Mesenchymal stem cell (in vitro differentiated cells and primary cell): ENCODE measurements at regions not wholly inside any gene's neighbourhood (a gene's known extent, or its start where the extent isn't known, plus 50 kb on each side); places are given as distances from the start of the nearest gene placed in this dataset.

Experiments used
- DNase-seq: peaks from one replicate; pipeline ENCODE4 v3.0.0-alpha.2; 2013
- H2AFZ ChIP-seq: one replicate; pipeline ENCODE4 v1.6.1; 2013; ENCODE audit warnings: low read depth, mild to moderate bottlenecking, control low read depth, inconsistent platforms, low read length, moderate library complexity
- H2AK5ac ChIP-seq: 2 replicates; pipeline ENCODE4 v1.6.1; 2013; ENCODE audit warnings: low read length, moderate library complexity, mild to moderate bottlenecking, inconsistent platforms; ENCODE audit not compliant: severe bottlenecking
- H2BK120ac ChIP-seq: one replicate; pipeline ENCODE4 v1.6.1; 2013; ENCODE audit warnings: low read depth, mild to moderate bottlenecking, inconsistent platforms, low read length, moderate library complexity
- H2BK12ac ChIP-seq, 2 experiments: one replicate each; pipeline ENCODE4 v1.6.1; 2013; ENCODE audit warnings: inconsistent platforms in 2 of 2, low read length in 2 of 2, mild to moderate bottlenecking in 2 of 2, moderate library complexity in 2 of 2, control low read depth in 1 of 2
- H2BK15ac ChIP-seq: one replicate; pipeline ENCODE4 v1.6.1; 2013; ENCODE audit warnings: mild to moderate bottlenecking, low read depth, inconsistent platforms; ENCODE audit not compliant: poor library complexity, severe bottlenecking
- H2BK5ac ChIP-seq: 2 replicates; pipeline ENCODE4 v1.6.1; 2013; ENCODE audit warnings: low read depth, mild to moderate bottlenecking, low read length, control low read depth, inconsistent platforms; ENCODE audit not compliant: poor library complexity, severe bottlenecking
- H3K14ac ChIP-seq, 2 experiments: one replicate each; pipeline ENCODE4 v1.6.1; 2013; ENCODE audit warnings: inconsistent platforms in 2 of 2, low read length in 2 of 2, control low read depth in 1 of 2, mild to moderate bottlenecking in 1 of 2, moderate library complexity in 1 of 2
- H3K18ac ChIP-seq, 2 experiments: one replicate each; pipeline ENCODE4 v1.6.1; 2013; ENCODE audit warnings: inconsistent platforms in 2 of 2, low read length in 2 of 2, control low read depth in 1 of 2, low read depth in 1 of 2, mild to moderate bottlenecking in 1 of 2
- H3K23ac ChIP-seq, 2 experiments: one replicate each; pipeline ENCODE4 v1.6.1; 2013; ENCODE audit warnings: inconsistent platforms in 2 of 2, low read length in 2 of 2, mild to moderate bottlenecking in 2 of 2, moderate library complexity in 2 of 2, control low read depth in 1 of 2
- H3K27ac ChIP-seq: 2 replicates; pipeline ENCODE4 v1.5.1; 2013; ENCODE audit warnings: mild to moderate bottlenecking, moderate library complexity, low read length, control low read depth, inconsistent platforms; ENCODE audit not compliant: poor library complexity, severe bottlenecking
- H3K27me3 ChIP-seq, 2 experiments: 2 replicates each; pipeline versions ENCODE4 v1.6.1 to v1.7.0; 2013; ENCODE audit warnings: low read length in 2 of 2, mild to moderate bottlenecking in 2 of 2, moderate library complexity in 2 of 2, control low read depth in 1 of 2, inconsistent platforms in 1 of 2; ENCODE audit not compliant: control insufficient read depth in 1 of 2, insufficient read depth in 1 of 2
- H3K36me3 ChIP-seq, 2 experiments: 2 replicates each; pipeline versions ENCODE4 v1.6.1 to v1.7.0; 2013; ENCODE audit warnings: low read length in 2 of 2, control low read depth in 1 of 2, inconsistent platforms in 1 of 2, low read depth in 1 of 2, mild to moderate bottlenecking in 1 of 2; ENCODE audit not compliant: insufficient read depth in 2 of 2, control insufficient read depth in 1 of 2
- H3K4ac ChIP-seq, 2 experiments: one replicate each; pipeline ENCODE4 v1.6.1; 2013; ENCODE audit warnings: inconsistent platforms in 2 of 2, low read length in 2 of 2, mild to moderate bottlenecking in 2 of 2, moderate library complexity in 2 of 2, control low read depth in 1 of 2, low read depth in 1 of 2
- H3K4me1 ChIP-seq: 2 replicates; pipeline ENCODE4 v1.6.1; 2013; ENCODE audit warnings: low read depth, low read length, control low read depth; ENCODE audit not compliant: control insufficient read depth, insufficient read depth
- H3K4me2 ChIP-seq: 2 replicates; pipeline ENCODE4 v1.6.1; 2013; ENCODE audit warnings: low read length, mild to moderate bottlenecking, inconsistent platforms; ENCODE audit not compliant: poor library complexity, severe bottlenecking
- H3K4me3 ChIP-seq, 2 experiments: 2 replicates each; pipeline versions ENCODE4 v1.5.1 to v1.7.0; 2013; ENCODE audit warnings: low read length in 2 of 2, mild to moderate bottlenecking in 2 of 2, control low read depth in 1 of 2, low read depth in 1 of 2; ENCODE audit not compliant: insufficient read depth in 1 of 2
- H3K79me1 ChIP-seq: replicated peaks from 2 replicates; pipeline ENCODE4 v1.6.1; 2013; ENCODE audit warnings: mild to moderate bottlenecking, control low read depth, low read length, inconsistent platforms; ENCODE audit not compliant: poor library complexity, severe bottlenecking
- H3K9ac ChIP-seq: 2 replicates; pipeline ENCODE4 v1.7.0; 2013; ENCODE audit warnings: mild to moderate bottlenecking, low read length, moderate library complexity
- H3K9me3 ChIP-seq: 2 replicates; pipeline ENCODE4 v1.7.0; 2013; ENCODE audit warnings: mild to moderate bottlenecking, low read length; ENCODE audit not compliant: control insufficient read depth
- H4K8ac ChIP-seq: one replicate; pipeline ENCODE4 v1.6.1; 2013; ENCODE audit warnings: inconsistent platforms, mild to moderate bottlenecking, low read length, moderate library complexity
- H4K91ac ChIP-seq: one replicate; pipeline ENCODE4 v1.6.1; 2013; ENCODE audit warnings: mild to moderate bottlenecking, low read length, inconsistent platforms
- WGBS: methylation state at CpG from one replicate; pipeline ENCODE4 v1.1.7; 2013; ENCODE audit warnings: mixed read lengths; 5-methylcytosine and 5-hydroxymethylcytosine counted together

GRCh38 chrX:42515939-42516338 is 262.0 kb downstream of the PPP1R2C start:
- Histone ChIP-seq H2AFZ (no peak overlapping the region), H2BK12ac (no peak overlapping the region), H2AK5ac (no peak overlapping the region), H3K36me3 (no peaks in the 10 kb centered on the region), H2BK5ac (no peak overlapping the region), H3K9me3 (peaks cover 2% of the 10 kb centered on the region), H3K9ac (no peak overlapping the region), H3K14ac (no peak overlapping the region), H3K4me1 (no peaks in the 10 kb centered on the region), H3K4me2 (no peak overlapping the region), H3K27me3 (no peaks in the 10 kb centered on the region), H2BK120ac (no peak overlapping the region), H3K27ac (no peak overlapping the region), H3K4me3 (no peak overlapping the region), H3K23ac (no peak overlapping the region), H2BK15ac (no peak overlapping the region), H4K8ac (no peak overlapping the region), H3K18ac (no peak overlapping the region), H3K4ac (no peak overlapping the region), H4K91ac (no peak overlapping the region), H3K79me1 (no peaks in the 10 kb centered on the region)
- WGBS = no CpG with 5 or more reads among the region's 1 CpG
- DNase-seq = no peak

GRCh38 chrX:42505016-42505415 is 272.9 kb downstream of the PPP1R2C start:
- no peak overlapping the region for H3K4me3 ChIP-seq
- no peak overlapping the region for H4K91ac ChIP-seq
- H2BK5ac ChIP-seq = no peak overlapping the region
- 92% methylated on average over 2 of the region's 7 CpGs for WGBS
- H2AK5ac ChIP-seq = no peak overlapping the region
- H2BK120ac ChIP-seq = no peak overlapping the region
- H3K14ac ChIP-seq = no peak overlapping the region
- H3K27ac ChIP-seq = no peak overlapping the region
- no peaks in the 10 kb centered on the region for H3K27me3 ChIP-seq
- H3K4me2 ChIP-seq = no peak overlapping the region
- H3K9ac ChIP-seq = no peak overlapping the region
- no peak overlapping the region for H3K4ac ChIP-seq
- no peak for DNase-seq
- no peak overlapping the region for H2BK12ac ChIP-seq
- peaks cover 2% of the 10 kb centered on the region for H3K9me3 ChIP-seq
- no peak overlapping the region for H3K18ac ChIP-seq
- no peak overlapping the region for H3K23ac ChIP-seq
- no peak overlapping the region for H4K8ac ChIP-seq
- H2AFZ ChIP-seq = no peak overlapping the region
- no peak overlapping the region for H2BK15ac ChIP-seq
- H3K79me1 ChIP-seq = no peaks in the 10 kb centered on the region
- H3K36me3 ChIP-seq = no peaks in the 10 kb centered on the region
- H3K4me1 ChIP-seq = peaks cover 2% of the 10 kb centered on the region

GRCh38 chrX:42499620-42500019 is 278.3 kb downstream of the PPP1R2C start:
- no peak for DNase-seq
- H2AK5ac ChIP-seq = no peak overlapping the region

GRCh38 chrX:42497356-42497755 is 280.6 kb downstream of the PPP1R2C start:
- 100% methylated on average over 2 of the region's 4 CpGs for WGBS
- H3K14ac ChIP-seq = no peak overlapping the region
- H3K9ac ChIP-seq = no peak overlapping the region
- H3K18ac ChIP-seq = no peak overlapping the region
- no peaks in the 10 kb centered on the region for H3K9me3 ChIP-seq
- no peak overlapping the region for H3K4ac ChIP-seq
- no peak overlapping the region for H2AFZ ChIP-seq
- H3K79me1 ChIP-seq = no peaks in the 10 kb centered on the region
- H2BK120ac ChIP-seq = no peak overlapping the region
- no peak overlapping the region for H2AK5ac ChIP-seq
- H4K8ac ChIP-seq = no peak overlapping the region
- H3K4me1 ChIP-seq = no peaks in the 10 kb centered on the region
- H4K91ac ChIP-seq = no peak overlapping the region
- H3K36me3 ChIP-seq = no peaks in the 10 kb centered on the region
- no peak overlapping the region for H3K23ac ChIP-seq
- H3K4me2 ChIP-seq = no peak overlapping the region
- DNase-seq = no peak
- H2BK15ac ChIP-seq = no peak overlapping the region
- no peak overlapping the region for H3K27ac ChIP-seq
- H3K4me3 ChIP-seq = no peak overlapping the region
- no peak overlapping the region for H2BK5ac ChIP-seq
- no peak overlapping the region for H2BK12ac ChIP-seq
- H3K27me3 ChIP-seq = peaks cover 0 to 23% of the 10 kb centered on the region in 2 experiments

More at GRCh38 chrX:42499620-42500019, 278.3 kb downstream of the PPP1R2C start:
- H3K23ac ChIP-seq = no peak overlapping the region
- H4K8ac ChIP-seq = no peak overlapping the region
- H3K27me3 ChIP-seq = peaks cover 0 to 20% of the 10 kb centered on the region in 2 experiments
- no CpG with 5 or more reads among the region's 2 CpGs for WGBS
- no peaks in the 10 kb centered on the region for H3K4me1 ChIP-seq
- H3K4ac ChIP-seq = no peak overlapping the region
- no peak overlapping the region for H3K4me2 ChIP-seq
- no peak overlapping the region for H2BK120ac ChIP-seq
- no peak overlapping the region for H3K4me3 ChIP-seq
- H2BK5ac ChIP-seq = no peak overlapping the region
- no peak overlapping the region for H3K14ac ChIP-seq
- H4K91ac ChIP-seq = no peak overlapping the region
- no peak overlapping the region for H2BK12ac ChIP-seq
- no peaks in the 10 kb centered on the region for H3K79me1 ChIP-seq
- no peak overlapping the region for H2AFZ ChIP-seq
- no peak overlapping the region for H3K18ac ChIP-seq
- H3K36me3 ChIP-seq = no peaks in the 10 kb centered on the region
- no peak overlapping the region for H3K27ac ChIP-seq
- no peaks in the 10 kb centered on the region for H3K9me3 ChIP-seq
- H2BK15ac ChIP-seq = no peak overlapping the region
- H3K9ac ChIP-seq = no peak overlapping the region
